BJ (cell line): ENCODE measurements at regions not wholly inside any gene's neighbourhood (a gene's known extent, or its start where the extent isn't known, plus 50 kb on each side); places are given as distances from the start of the nearest gene placed in this dataset.

Source experiments
- CTCF ChIA-PET: fragments of 350-600 bp; formaldehyde crosslinking; extraction: SDS; loops from one replicate; lab custom pipeline; 2021; ENCODE audit warnings: antibody characterized with exemption, inconsistent platforms; lab: Yijun Ruan, JAX
- POLR2A ChIA-PET: fragments of 300-600 bp; sonication (Branson Sonifier 250); formaldehyde crosslinking; extraction: SDS; loops from one replicate; lab custom pipeline; 2021; ENCODE audit warnings: antibody characterized with exemption; lab: Charles Lee
- DNase-seq: peaks from one replicate; pipeline ENCODE4 v3.0.0-alpha.2; 2011; ENCODE audit warnings: low read depth
- H3K27me3 ChIP-seq: 2 replicates; pipeline ENCODE4 v1.6.0; 2011; ENCODE audit warnings: low read length; ENCODE audit not compliant: control insufficient read depth, insufficient read depth
- H3K36me3 ChIP-seq: 2 replicates; pipeline ENCODE4 v1.5.1; 2011; ENCODE audit warnings: low read length; ENCODE audit not compliant: control insufficient read depth, insufficient read depth
- H3K4me3 ChIP-seq: 2 replicates; pipeline ENCODE4 v1.5.1; 2011; ENCODE audit warnings: low read depth, mild to moderate bottlenecking, control low read depth, low read length
- TF ChIP-seq, protein P1 (sequence below): IDR thresholded peaks from 2 replicates; pipeline ENCODE4 v1.5.1; 2011; ENCODE audit warnings: low read depth, mild to moderate bottlenecking, control low read depth, inconsistent platforms, low read length, moderate library complexity; ENCODE audit not compliant: insufficient read depth

GRCh38 chr21:15140321-15141019 lies 75.7 kb upstream of the NRIP1 start:
- no peaks in the 10 kb centered on the region; the same call in 1 of the 2 replicates for H3K27me3 ChIP-seq

GRCh38 chr21:15141261-15141970 lies 76.6 kb upstream of the NRIP1 start:
- TF ChIP-seq, protein P1, sequence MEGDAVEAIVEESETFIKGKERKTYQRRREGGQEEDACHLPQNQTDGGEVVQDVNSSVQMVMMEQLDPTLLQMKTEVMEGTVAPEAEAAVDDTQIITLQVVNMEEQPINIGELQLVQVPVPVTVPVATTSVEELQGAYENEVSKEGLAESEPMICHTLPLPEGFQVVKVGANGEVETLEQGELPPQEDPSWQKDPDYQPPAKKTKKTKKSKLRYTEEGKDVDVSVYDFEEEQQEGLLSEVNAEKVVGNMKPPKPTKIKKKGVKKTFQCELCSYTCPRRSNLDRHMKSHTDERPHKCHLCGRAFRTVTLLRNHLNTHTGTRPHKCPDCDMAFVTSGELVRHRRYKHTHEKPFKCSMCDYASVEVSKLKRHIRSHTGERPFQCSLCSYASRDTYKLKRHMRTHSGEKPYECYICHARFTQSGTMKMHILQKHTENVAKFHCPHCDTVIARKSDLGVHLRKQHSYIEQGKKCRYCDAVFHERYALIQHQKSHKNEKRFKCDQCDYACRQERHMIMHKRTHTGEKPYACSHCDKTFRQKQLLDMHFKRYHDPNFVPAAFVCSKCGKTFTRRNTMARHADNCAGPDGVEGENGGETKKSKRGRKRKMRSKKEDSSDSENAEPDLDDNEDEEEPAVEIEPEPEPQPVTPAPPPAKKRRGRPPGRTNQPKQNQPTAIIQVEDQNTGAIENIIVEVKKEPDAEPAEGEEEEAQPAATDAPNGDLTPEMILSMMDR: no peak
- no peak for DNase-seq
- POLR2A ChIA-PET: no interaction called here
- Histone ChIP-seq H3K27me3 (no peaks in the 10 kb centered on the region; the same call in 1 of the 2 replicates), H3K4me3 (no peak overlapping the region), H3K36me3 (no peaks in the 10 kb centered on the region)
- CTCF ChIA-PET: interaction anchor here (0.6 to 1.4 kb wide), 3 partner anchors 10 to 271 kb away, joined by 3 to 4 read pairs (median 3); no protein-coding TSS in a partner anchor

More at GRCh38 chr21:15140321-15141019, 75.7 kb upstream of the NRIP1 start:
- Histone ChIP-seq H3K36me3 (no peaks in the 10 kb centered on the region), H3K4me3 (no peak overlapping the region)
- ChIA-PET POLR2A (no interaction called here), CTCF (no interaction called here)
- no peak for DNase-seq
- TF ChIP-seq, protein P1: no peak

DNA sequence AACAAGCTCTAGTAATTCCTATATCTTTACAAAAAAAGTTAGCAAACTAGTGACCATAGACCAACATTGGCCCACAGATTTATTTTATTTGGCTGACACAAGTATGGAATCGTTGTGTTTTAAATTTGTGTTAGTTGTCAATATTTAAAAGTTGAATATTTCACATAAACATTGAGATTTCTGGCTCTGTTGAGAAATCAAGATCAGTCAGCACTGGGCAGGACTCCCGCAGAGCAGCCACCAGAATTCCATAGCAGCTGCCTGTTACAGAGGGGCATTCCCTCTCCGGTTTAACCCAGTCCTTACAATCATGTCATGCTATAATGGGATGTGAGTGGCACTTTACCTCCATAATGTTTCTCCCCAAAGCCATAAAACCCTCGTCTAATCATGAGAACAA lies 79.2 kb upstream of the NRIP1 start:
- POLR2A ChIA-PET: no interaction called here
- Histone ChIP-seq H3K27me3 (no peaks in the 10 kb centered on the region), H3K4me3 (no peak overlapping the region), H3K36me3 (no peaks in the 10 kb centered on the region)
- TF ChIP-seq, protein P1: no peak
- CTCF ChIA-PET: no interaction called here
- no peak for DNase-seq

DNA sequence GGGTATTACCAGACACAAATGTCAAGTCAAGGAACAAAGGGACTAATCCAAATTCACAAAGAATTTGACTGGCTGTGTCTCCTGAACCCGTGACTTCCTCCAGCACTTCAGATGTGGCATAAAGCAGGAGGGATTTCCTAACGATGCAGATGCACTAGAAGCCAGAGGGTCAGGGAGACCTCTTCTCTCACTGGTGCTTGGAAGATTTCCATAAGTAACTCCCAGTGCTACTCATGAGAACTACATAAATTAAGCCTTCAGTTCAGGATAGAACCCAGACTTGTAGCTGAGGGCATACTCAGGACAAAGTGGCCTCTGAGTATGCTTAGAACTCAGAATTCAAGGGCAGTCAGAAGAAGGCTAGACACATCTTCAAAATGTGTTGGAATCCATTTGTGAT lies 83.6 kb upstream of the NRIP1 start:
- no peaks in the 10 kb centered on the region for H3K27me3 ChIP-seq
- POLR2A ChIA-PET: no interaction called here
- H3K4me3 ChIP-seq: no peak overlapping the region
- TF ChIP-seq, protein P1: no peak
- no peaks in the 10 kb centered on the region for H3K36me3 ChIP-seq
- CTCF ChIA-PET: no interaction called here
- no peak for DNase-seq

- ChIA-PET CTCF (no interaction called here), POLR2A (no interaction called here)
- no peaks in the 10 kb centered on the region for H3K27me3 ChIP-seq
- no peak overlapping the region for H3K4me3 ChIP-seq
- H3K36me3 ChIP-seq: no peaks in the 10 kb centered on the region
- no peak for DNase-seq
- TF ChIP-seq, protein P1: no peak
These were observed 84.9 kb upstream of the NRIP1 start for GRCh38 chr21:15149600-15150224.
